Mucosa of rectum (tissue), 2 donors: ENCODE measurements at regions not wholly inside any gene's neighbourhood (a gene's known extent, or its start where the extent isn't known, plus 50 kb on each side); places are given as distances from the start of the nearest gene placed in this dataset.
"Not testable (repeated sequence)": the region's sequence is repeated elsewhere in the genome, so short reads cannot be mapped to it uniquely, and the experiment has no call there.

Source experiments
- H3K27ac ChIP-seq, 2 donors: one replicate each; pipeline ENCODE4 v1.7.0; 2013; ENCODE audit warnings: inconsistent platforms in 2 of 2, low read depth in 2 of 2, low read length in 2 of 2
- H3K27me3 ChIP-seq, 2 donors: one replicate each; pipeline ENCODE4 v1.7.0; 2013; ENCODE audit warnings: low read length in 2 of 2; ENCODE audit not compliant: control insufficient read depth in 2 of 2, insufficient read depth in 2 of 2
- H3K36me3 ChIP-seq, 2 donors: one replicate each; pipeline ENCODE4 v1.7.0; 2013; ENCODE audit warnings: low read length in 2 of 2; ENCODE audit not compliant: control insufficient read depth in 2 of 2, insufficient read depth in 2 of 2
- H3K4me1 ChIP-seq, 2 donors: one replicate each; pipeline ENCODE4 v1.7.0; 2013; ENCODE audit warnings: low read length in 2 of 2, mild to moderate bottlenecking in 1 of 2; ENCODE audit not compliant: control insufficient read depth in 2 of 2, insufficient read depth in 2 of 2
- H3K4me3 ChIP-seq, 2 donors: one replicate each; pipeline ENCODE4 v1.7.0; 2013; ENCODE audit warnings: low read length in 2 of 2
- H3K9ac ChIP-seq, 2 donors: one replicate each; pipeline ENCODE4 v1.7.0; 2013; ENCODE audit warnings: low read length in 2 of 2, low read depth in 1 of 2, mild to moderate bottlenecking in 1 of 2
- H3K9me3 ChIP-seq, 2 donors: one replicate each; pipeline ENCODE4 v1.7.0; 2013; ENCODE audit warnings: low read length in 2 of 2; ENCODE audit not compliant: control insufficient read depth in 2 of 2
- donor health status: healthy.
- donor health status: Normal muscosa, but diverticular disease.

DNA sequence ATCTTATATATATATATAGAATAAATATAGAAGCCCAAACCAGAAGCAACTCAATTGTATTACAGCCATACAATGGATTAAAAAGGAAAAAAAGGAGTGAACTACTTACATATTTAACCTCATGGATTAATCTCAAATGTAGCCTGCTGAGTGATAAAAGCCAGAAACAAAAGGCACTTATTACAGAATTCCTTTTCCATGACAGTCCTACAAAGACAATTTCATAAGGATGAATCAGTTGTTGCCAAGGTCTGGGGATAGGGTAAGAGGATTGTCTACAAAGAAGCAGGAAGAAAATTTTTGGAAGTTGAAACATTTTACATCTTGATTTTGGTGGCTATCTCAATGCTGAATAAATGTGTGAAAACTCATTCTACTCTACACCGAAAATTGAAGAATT is 103.9 kb upstream of the DCC start:
- Histone ChIP-seq H3K4me3 (no peak overlapping the region), H3K4me1 (no peaks in the 10 kb centered on the region), H3K36me3 (no peaks in the 10 kb centered on the region), H3K9me3 (no peaks in the 10 kb centered on the region), H3K9ac (no peak overlapping the region), H3K27ac (no peak overlapping the region), H3K27me3 (no peaks in the 10 kb centered on the region)

DNA sequence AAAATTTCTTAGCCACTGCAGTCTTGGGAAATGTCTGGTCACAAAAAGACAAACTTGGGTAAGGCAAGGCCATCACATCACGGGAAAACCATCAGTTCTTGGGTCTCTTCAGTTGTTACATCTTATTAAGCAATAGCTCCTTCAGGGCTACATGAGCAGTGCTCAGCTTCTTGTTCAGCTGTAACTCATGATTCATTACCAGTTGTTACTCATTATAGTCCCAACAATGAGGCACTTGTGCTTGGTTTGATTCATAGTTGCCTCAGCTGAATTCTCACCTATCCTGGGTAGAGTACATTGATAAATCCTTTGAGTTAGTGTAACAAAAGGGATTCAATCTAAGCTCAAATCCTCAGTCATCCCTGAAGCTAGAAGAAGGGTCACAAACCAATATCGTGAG is 102.4 kb upstream of the DCC start:
- H3K36me3 ChIP-seq, result no peaks in the 10 kb centered on the region
- H3K27ac ChIP-seq, result no peak overlapping the region
- peaks cover 0 to 2% of the 10 kb centered on the region in 2 donors for H3K9me3 ChIP-seq
- no peak overlapping the region for H3K9ac ChIP-seq
- no peaks in the 10 kb centered on the region for H3K4me1 ChIP-seq
- no peak overlapping the region for H3K4me3 ChIP-seq
- no peaks in the 10 kb centered on the region for H3K27me3 ChIP-seq

DNA sequence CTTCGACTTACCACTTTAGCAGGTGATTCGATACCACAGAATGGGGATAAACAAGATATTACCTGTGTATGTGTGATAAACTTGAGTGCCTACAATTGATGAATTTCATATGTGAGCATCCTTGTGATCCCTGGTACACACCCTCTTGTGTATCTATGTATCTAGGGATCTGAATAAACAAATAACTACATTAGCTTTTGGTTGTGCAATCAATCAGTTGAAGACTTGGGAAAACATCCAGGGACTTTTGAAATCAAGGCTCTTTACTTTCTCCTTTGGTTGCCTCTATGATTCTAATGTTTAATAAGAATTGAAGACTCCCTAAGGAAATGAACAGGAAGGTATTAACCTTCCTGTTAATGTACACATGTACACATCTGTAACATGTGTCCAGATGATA is 97.3 kb upstream of the DCC start:
- H3K4me1 ChIP-seq, result no peaks in the 10 kb centered on the region
- no peak overlapping the region for H3K4me3 ChIP-seq
- peaks cover 0 to 2% of the 10 kb centered on the region in 2 donors for H3K9me3 ChIP-seq
- no peaks in the 10 kb centered on the region for H3K27me3 ChIP-seq
- H3K36me3 ChIP-seq, result no peaks in the 10 kb centered on the region
- no peak overlapping the region for H3K9ac ChIP-seq
- H3K27ac ChIP-seq, result no peak overlapping the region

DNA sequence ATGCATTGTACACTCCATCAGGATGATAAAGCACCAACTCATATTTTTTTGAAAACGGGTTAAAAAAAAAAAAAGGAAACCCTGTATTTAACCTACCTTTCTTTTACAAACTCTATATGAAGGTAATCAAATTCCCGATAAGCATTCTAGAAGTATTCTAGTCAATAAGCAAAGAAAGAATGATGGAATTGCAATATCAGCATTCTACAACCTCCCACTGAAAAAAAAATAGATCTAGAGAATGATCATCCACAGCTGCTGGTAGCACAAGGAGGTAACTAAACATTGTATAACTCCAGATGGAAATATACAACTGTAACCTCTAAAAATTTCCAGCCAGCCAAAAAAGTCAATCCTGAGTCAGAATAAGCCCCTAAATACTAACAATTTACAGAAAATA is 95.3 kb upstream of the DCC start:
- H3K4me1 ChIP-seq, result no peaks in the 10 kb centered on the region
- no peak overlapping the region for H3K4me3 ChIP-seq
- H3K36me3 ChIP-seq, result no peaks in the 10 kb centered on the region
- H3K27me3 ChIP-seq, result no peaks in the 10 kb centered on the region
- no peak overlapping the region for H3K9ac ChIP-seq
- H3K27ac ChIP-seq, result no peak overlapping the region
- H3K9me3 ChIP-seq, result peaks cover 0 to 2% of the 10 kb centered on the region in 2 donors

GRCh38 chr18:52254367-52254766 is 85.6 kb upstream of the DCC start:
- Histone ChIP-seq H3K36me3 (no peaks in the 10 kb centered on the region), H3K4me3 (no peak overlapping the region), H3K9me3 (no peaks in the 10 kb centered on the region), H3K27ac (no peak overlapping the region), H3K4me1 (no peaks in the 10 kb centered on the region), H3K9ac (no peak overlapping the region), H3K27me3 (no peaks in the 10 kb centered on the region)

DNA sequence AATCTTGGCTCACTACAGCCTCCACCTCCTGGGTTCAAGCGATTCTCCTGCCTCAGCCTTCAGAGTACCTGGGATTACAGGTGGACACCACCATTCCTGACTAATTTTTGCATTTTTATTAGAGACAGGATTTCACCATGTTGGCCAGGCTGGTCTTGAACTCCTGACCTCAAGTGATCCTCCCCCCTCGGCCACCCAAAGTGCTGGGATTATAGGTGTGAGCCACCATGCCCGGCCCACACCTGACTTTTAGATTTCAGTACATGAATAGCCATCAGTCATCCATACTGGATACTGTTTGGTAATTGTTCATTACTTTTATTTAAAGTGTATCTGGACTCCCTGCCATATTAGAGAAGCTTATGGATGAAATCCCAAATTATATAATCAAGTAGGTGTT is 82.6 kb upstream of the DCC start:
- H3K27me3 ChIP-seq, H3K9me3 ChIP-seq, H3K36me3 ChIP-seq, H3K4me3 ChIP-seq, H3K4me1 ChIP-seq, H3K27ac ChIP-seq, H3K9ac ChIP-seq: not testable (repeated sequence)

- no peak overlapping the region for H3K27ac ChIP-seq
- H3K9me3 ChIP-seq, result no peaks in the 10 kb centered on the region
- no peak overlapping the region for H3K9ac ChIP-seq
- no peaks in the 10 kb centered on the region for H3K4me1 ChIP-seq
- no peak overlapping the region for H3K4me3 ChIP-seq
- no peaks in the 10 kb centered on the region for H3K36me3 ChIP-seq
- no peaks in the 10 kb centered on the region for H3K27me3 ChIP-seq
Observed at GRCh38 chr18:52275817-52276216, 64.2 kb upstream of the DCC start.

DNA sequence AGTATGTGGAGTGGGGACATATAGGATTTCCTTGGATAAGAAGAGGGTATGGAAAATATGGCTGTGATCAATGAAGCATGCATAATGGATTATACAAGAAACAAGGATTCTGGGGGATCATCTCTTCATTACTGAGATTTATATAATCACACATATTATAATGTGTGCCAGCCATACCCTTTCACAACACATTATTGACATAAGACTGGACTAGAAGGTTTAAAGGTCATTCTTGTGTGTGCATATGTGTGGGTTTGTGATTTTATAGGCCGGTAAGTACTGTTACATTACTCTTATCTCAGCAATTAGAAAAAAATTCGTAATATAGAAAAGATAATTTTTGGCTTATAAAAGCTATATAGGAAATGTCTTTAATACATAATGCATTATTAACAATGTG is 62.2 kb upstream of the DCC start:
- H3K4me1 ChIP-seq, result no peaks in the 10 kb centered on the region
- no peaks in the 10 kb centered on the region for H3K36me3 ChIP-seq
- no peaks in the 10 kb centered on the region for H3K9me3 ChIP-seq
- no peak overlapping the region for H3K27ac ChIP-seq
- no peak overlapping the region for H3K9ac ChIP-seq
- no peaks in the 10 kb centered on the region for H3K27me3 ChIP-seq
- H3K4me3 ChIP-seq, result no peak overlapping the region

GRCh38 chr18:52278191-52278590 is 61.8 kb upstream of the DCC start:
- H3K27me3 ChIP-seq, result no peaks in the 10 kb centered on the region
- no peak overlapping the region for H3K27ac ChIP-seq
- H3K9ac ChIP-seq, result no peak overlapping the region
- H3K4me3 ChIP-seq, result no peak overlapping the region
- H3K36me3 ChIP-seq, result no peaks in the 10 kb centered on the region
- H3K9me3 ChIP-seq, result no peaks in the 10 kb centered on the region
- no peaks in the 10 kb centered on the region for H3K4me1 ChIP-seq

DNA sequence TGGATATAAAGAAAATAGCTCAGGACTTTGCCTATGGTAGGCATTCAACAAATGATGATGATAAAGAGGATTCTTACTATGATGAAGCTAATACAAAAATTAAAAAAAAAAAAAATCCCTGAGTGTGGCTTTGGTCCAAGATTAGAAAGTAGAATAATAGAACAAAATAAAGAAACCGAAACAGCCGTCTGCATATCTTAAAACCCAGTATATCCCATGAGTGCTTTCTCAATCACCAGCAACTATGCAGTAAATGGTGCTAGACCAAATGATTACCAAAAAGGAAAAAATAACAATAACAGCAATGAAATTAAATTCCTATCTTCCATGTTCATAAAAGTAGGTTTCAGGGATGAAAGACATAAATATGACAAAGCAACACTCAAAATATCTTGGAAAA is 59.3 kb upstream of the DCC start:
- Histone ChIP-seq H3K27me3 (no peaks in the 10 kb centered on the region), H3K9me3 (no peaks in the 10 kb centered on the region), H3K9ac (no peak overlapping the region), H3K27ac (no peak overlapping the region), H3K4me3 (no peak overlapping the region), H3K36me3 (no peaks in the 10 kb centered on the region), H3K4me1 (no peaks in the 10 kb centered on the region)

DNA sequence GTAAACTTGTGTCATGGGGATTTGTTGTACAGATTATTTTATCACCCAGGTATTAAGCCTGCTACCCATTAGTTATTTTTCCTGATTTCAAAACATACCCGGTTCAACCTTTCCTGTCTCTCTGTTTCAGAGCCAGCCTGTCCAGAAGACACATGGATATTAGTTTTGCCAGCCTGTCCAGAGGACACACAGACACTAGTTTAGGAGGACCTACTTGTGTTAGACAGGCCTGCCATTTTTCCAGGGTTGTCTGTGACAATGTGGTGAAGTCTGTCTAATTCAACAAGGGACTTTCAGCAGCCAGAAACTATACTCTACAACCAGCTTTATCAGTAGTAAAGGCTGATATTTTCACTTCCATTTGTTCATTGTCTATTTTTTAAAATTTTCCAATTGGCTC is 56.1 kb upstream of the DCC start:
- H3K27ac ChIP-seq, result no peak overlapping the region
- H3K9me3 ChIP-seq, result no peaks in the 10 kb centered on the region
- no peaks in the 10 kb centered on the region for H3K27me3 ChIP-seq
- no peaks in the 10 kb centered on the region for H3K4me1 ChIP-seq
- no peak overlapping the region for H3K9ac ChIP-seq
- no peaks in the 10 kb centered on the region for H3K36me3 ChIP-seq
- no peak overlapping the region for H3K4me3 ChIP-seq
